Left lobe of liver (tissue), 2 donors: ENCODE measurements at regions not wholly inside any gene's neighbourhood (a gene's known extent, or its start where the extent isn't known, plus 50 kb on each side); places are given as distances from the start of the nearest gene placed in this dataset.

Source experiments
- ATAC-seq: fragments of 200-7000 bp; cut with Tn5 transposase; one replicate; pipeline ENCODE4 v1.9.1; 2020; ENCODE audit warnings: mild to moderate bottlenecking, moderate library complexity
- DNase-seq: peaks from one replicate; pipeline ENCODE4 v3.0.0-alpha.2; 2020; ENCODE audit warnings: low spot score
- donor health status: DM: no; HTN: no; CAD: no; lungs with moderate emphysema.
- donor health status: DM: no; HTN: yes; CAD: no.

DNA sequence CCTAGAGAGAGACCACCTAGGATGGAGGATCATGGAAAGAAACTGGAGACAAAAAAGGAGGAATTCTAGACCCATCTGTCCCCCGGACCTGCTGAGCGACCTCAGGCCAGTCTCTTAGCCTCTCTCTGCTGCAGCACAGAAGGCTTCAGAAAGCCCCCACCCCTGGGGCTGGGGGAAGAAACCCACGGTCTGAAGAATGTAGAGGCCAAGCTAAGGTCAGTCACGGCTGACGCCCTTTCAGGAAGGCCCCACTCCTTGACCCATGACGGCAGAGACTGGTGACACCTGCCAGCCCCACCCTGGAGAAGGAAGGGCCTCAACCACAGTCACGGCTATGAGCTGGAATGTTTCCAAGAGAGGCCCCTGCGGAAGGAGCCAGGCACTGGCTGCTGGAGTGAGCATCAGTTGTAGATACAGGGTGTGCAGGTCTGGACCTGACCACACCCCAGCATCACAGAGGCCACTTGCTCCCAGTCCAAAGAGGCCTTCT is 120.5 kb upstream of the BOD1 start:
- ATAC-seq = no peak
- DNase-seq = no peak

- DNase-seq (no peak), ATAC-seq (no peak)
Measured at GRCh38 chr5:173739741-173740140, 123.3 kb upstream of the BOD1 start.

GRCh38 chr5:173740400-173740799 is 124.0 kb upstream of the BOD1 start:
- DNase-seq = no peak
- no peak for ATAC-seq

GRCh38 chr5:173741087-173741486 is 124.6 kb upstream of the BOD1 start:
- no peak for DNase-seq
- no peak for ATAC-seq

GRCh38 chr5:173741729-173742431 is 125.4 kb upstream of the BOD1 start:
- peak; percentile 50 for ATAC-seq
- no peak for DNase-seq

GRCh38 chr5:173742432-173742816 is 126.0 kb upstream of the BOD1 start:
- ATAC-seq = no peak

GRCh38 chr5:173743641-173744343 is 127.3 kb upstream of the BOD1 start:
- DNase-seq = no peak
- ATAC-seq = peak; percentile 59

More at GRCh38 chr5:173742432-173742816, 126.0 kb upstream of the BOD1 start:
- no peak for DNase-seq

- ATAC-seq (no peak), DNase-seq (no peak)
Measured at GRCh38 chr5:173744551-173744950, 128.1 kb upstream of the BOD1 start.

- DNase-seq (no peak), ATAC-seq (no peak)
Measured at GRCh38 chr5:173745123-173745522, 128.7 kb upstream of the BOD1 start.

GRCh38 chr5:173745557-173745956 is 129.1 kb upstream of the BOD1 start:
- DNase-seq (no peak), ATAC-seq (no peak)

DNA sequence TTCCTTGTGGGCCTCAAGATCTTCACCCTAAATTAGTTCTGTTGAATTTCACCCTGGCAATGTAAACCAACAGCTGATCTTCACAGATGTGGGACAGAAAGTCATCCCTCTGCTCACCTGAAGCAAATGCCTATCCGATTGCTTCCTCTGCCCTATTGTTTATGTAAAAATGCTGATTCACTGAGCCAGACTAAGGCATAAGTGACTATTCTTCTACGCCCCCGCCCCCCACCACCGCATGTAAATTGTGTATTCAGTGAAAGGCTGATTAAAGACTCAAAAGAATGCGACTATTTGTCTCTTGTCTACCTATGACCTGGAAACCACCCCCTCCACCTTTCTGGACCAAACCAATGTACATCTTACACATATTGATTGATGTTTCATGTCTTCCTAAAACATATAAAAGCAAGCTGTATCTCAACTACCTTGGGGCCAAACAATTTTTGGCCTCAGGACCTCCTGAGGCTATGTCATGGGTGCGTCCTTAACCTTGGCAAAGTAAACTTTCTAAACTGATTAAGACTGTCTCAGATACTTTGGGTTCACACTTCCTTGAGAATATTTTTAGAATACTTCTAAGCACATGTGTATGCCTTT is 129.7 kb upstream of the BOD1 start:
- ATAC-seq (no peak), DNase-seq (no peak)

GRCh38 chr5:173747876-173748275 is 131.4 kb upstream of the BOD1 start:
- ATAC-seq = no peak

GRCh38 chr5:173750538-173751265 is 134.3 kb upstream of the BOD1 start:
- ATAC-seq (no peak), DNase-seq (no peak)

More at GRCh38 chr5:173747876-173748275, 131.4 kb upstream of the BOD1 start:
- DNase-seq = no peak

DNA sequence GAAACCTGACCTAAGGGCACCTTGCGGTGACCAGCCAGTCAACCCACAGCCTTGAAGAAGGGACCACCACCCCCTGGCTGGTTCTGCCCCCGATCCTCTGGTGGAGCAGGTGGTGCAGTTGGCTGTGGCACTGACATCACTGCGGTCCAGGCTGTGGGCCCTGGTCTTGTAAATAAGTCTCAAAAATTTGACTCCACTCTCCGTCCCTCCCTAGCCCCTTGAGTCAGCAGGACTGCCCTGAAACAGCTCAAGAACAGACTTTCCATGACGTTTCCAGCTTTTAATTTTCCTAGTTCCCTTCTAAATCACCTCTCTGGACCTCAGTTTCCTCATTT is 134.8 kb upstream of the BOD1 start:
- no peak for DNase-seq
- ATAC-seq = no peak

DNA sequence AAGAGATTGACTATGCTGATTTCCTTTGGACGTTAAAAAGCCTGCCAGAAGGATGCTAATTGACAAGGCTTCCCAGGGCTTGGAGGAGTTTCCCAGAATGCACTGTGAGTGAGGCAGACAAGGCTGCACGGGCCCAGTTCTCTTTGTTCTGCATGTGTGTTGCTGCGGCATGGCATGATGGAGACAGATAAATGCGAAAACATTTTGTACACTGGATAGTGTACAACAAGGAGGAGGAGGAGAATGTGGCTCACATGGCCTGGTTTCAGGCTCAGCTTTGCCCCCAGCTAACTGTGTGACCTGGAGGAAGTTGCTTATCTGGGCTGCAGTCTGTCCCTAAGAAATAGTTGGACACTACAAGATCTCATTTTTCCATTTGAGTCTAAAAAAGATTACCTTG is 135.5 kb upstream of the CPEB4 start:
- DNase-seq = no peak
- ATAC-seq = no peak

DNA sequence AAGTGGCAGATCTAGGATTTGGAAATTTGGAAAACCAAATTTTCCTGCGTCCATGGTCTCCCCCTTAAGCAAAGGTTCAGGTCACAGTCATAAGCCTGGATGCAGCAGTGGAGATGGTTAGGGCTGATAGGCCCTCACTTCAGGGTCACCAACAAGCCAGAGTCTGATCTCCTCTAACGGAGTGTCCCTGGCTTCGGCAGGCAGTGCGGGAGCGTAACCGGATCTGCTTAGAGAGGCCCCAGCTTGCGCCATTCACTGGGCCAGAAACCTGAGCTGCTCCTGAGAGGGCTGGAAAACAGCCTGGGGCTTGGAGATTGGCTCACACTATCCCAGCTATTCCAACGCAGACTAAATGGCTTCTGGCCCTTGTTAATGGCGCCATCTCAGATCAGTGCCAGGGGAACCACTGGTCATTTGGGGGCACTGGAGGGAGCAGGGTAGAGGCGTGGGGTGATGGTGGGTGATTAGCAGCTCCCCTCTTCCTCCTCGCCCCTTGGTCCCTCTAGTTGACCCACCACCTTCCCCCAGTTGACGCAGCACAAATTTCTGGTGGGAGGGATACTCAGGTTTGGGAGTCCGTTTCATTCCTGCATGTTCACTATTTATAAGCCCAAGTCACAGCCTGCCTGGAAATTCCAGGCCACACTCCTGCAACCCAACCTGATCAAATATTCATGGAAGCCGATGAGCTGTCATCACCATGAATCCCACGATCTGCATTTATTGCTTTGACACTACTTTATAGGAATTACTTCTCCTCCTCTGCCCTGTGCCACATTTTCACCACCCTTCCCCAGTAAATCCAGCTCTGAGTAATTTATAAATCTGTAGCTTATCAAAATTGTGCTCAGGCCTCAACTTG is 134.6 kb upstream of the CPEB4 start:
- DNase-seq = no peak
- ATAC-seq = no peak

DNA sequence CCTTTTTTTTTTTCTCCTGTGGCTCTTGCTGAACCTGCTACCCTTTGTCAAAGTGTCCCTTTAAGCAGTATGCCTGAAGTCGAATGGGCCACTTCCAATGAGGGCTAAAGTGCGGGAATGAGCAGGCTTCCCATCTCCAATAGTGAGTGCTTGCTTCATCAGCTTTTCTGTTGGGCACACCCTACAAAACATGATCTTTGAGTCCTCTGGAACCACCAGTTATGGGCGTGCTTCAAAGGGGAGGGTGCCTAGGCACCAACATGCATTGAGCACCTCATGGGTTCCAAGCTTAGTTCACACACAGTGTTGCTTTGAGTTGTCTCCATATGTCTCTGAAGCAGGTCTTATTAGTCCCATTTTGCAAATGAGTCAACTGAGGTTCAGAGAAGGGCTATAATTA is 132.8 kb upstream of the CPEB4 start:
- DNase-seq (no peak), ATAC-seq (no peak)

- no peak for DNase-seq
- ATAC-seq = no peak
Measured at GRCh38 chr5:173757403-173758209, 130.5 kb upstream of the CPEB4 start.

DNA sequence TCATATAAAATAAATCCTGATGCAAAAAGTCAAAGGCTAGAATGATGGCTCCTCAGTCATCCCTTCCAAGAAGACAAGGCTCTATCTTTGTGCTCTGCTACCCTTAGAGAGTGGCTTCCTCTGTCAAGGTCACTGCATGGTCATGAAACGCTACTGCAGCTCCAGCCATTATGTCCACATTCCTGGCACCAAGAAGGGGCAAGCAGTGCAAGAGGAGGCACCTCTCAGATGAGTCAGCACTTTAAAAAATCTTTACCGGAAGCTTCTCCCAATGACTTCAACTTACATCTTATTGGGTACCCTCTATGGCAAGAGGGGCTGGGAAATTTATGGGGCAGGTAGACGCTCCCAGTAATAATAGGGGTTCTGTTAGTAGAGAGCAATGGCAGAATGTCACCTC is 129.5 kb upstream of the CPEB4 start:
- ATAC-seq (no peak), DNase-seq (no peak)

DNA sequence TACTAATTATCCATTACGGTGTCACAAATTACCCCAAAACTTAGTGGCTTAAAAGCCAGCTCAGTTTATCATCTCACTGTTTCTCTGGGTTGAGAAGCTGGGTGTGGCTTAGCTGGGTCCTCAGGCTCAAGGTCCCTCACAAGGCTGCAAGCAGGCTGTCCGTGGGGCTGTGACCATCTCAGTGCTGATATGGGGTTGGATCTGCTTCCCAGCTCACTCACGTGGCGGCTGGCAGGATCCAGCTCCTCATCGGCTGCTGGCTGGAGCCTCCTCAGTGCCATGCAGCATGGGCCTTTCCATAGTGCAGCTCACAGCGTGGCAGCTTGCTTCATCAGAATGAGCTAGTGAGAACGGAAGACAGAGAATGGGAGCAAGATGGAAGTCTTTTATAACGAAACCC is 128.5 kb upstream of the CPEB4 start:
- DNase-seq (no peak), ATAC-seq (no peak)
